Mesendoderm (in vitro differentiated cells): ENCODE measurements at regions not wholly inside any gene's neighbourhood (a gene's known extent, or its start where the extent isn't known, plus 50 kb on each side); places are given as distances from the start of the nearest gene placed in this dataset.
"Not testable (repeated sequence)": the region's sequence is repeated elsewhere in the genome, so short reads cannot be mapped to it uniquely, and the experiment has no call there.

Experiments used
- DNase-seq: peaks from one replicate; pipeline ENCODE4 v3.0.0; 2013
- H2AK5ac ChIP-seq: 2 replicates; pipeline ENCODE4 v1.6.1; 2013; ENCODE audit warnings: low read length, inconsistent platforms
- H2BK120ac ChIP-seq: 2 replicates; pipeline ENCODE4 v1.6.1; 2013; ENCODE audit warnings: low read depth, mild to moderate bottlenecking, low read length, moderate library complexity, mixed read lengths
- H2BK15ac ChIP-seq: replicated peaks from 2 replicates; pipeline ENCODE4 v1.6.1; 2013; ENCODE audit warnings: low read depth, mild to moderate bottlenecking, moderate library complexity
- H2BK5ac ChIP-seq: 2 replicates; pipeline ENCODE4 v1.6.1; 2013; ENCODE audit warnings: low read length, inconsistent platforms
- H3K18ac ChIP-seq: 2 replicates; pipeline ENCODE4 v1.6.1; 2013; ENCODE audit warnings: mild to moderate bottlenecking, low read length, mixed read lengths
- H3K23ac ChIP-seq: one replicate; pipeline ENCODE4 v1.6.1; 2013; ENCODE audit warnings: low read length
- H3K27ac ChIP-seq: 2 replicates; pipeline ENCODE4 v1.5.1; 2013; ENCODE audit warnings: low read depth, mild to moderate bottlenecking, inconsistent platforms, low read length, moderate library complexity
- H3K27me3 ChIP-seq: 2 replicates; pipeline ENCODE4 v1.6.1; 2013; ENCODE audit warnings: low read length, control low read depth, mild to moderate bottlenecking, inconsistent platforms; ENCODE audit not compliant: insufficient read depth, poor library complexity
- H3K36me3 ChIP-seq: 2 replicates; pipeline ENCODE4 v1.6.1; 2013; ENCODE audit warnings: low read length, inconsistent platforms; ENCODE audit not compliant: control insufficient read depth, insufficient read depth
- H3K4ac ChIP-seq: one replicate; pipeline ENCODE4 v1.6.1; 2013; ENCODE audit warnings: low read depth, mild to moderate bottlenecking, low read length, moderate library complexity
- H3K4me1 ChIP-seq: 2 replicates; pipeline ENCODE4 v1.6.1; 2013; ENCODE audit warnings: low read depth, low read length, inconsistent platforms; ENCODE audit not compliant: control insufficient read depth
- H3K4me2 ChIP-seq: 2 replicates; pipeline ENCODE4 v1.6.1; 2013; ENCODE audit warnings: low read length
- H3K4me3 ChIP-seq: 2 replicates; pipeline ENCODE4 v1.5.1; 2013; ENCODE audit warnings: mild to moderate bottlenecking, low read length
- H3K56ac ChIP-seq: one replicate; pipeline ENCODE4 v1.6.1; 2013; ENCODE audit warnings: low read length
- H3K79me1 ChIP-seq: 2 replicates; pipeline ENCODE4 v1.6.1; 2013; ENCODE audit warnings: low read length, inconsistent platforms
- H3K79me2 ChIP-seq: 2 replicates; pipeline ENCODE4 v1.6.1; 2013; ENCODE audit warnings: mild to moderate bottlenecking, low read length; ENCODE audit not compliant: control insufficient read depth, insufficient read depth
- H3K9ac ChIP-seq: 2 replicates; pipeline ENCODE4 v1.6.1; 2013; ENCODE audit warnings: low read length, inconsistent platforms
- H4K5ac ChIP-seq: one replicate; pipeline ENCODE4 v1.6.1; 2013; ENCODE audit warnings: low read length
- H4K8ac ChIP-seq: one replicate; pipeline ENCODE4 v1.6.1; 2013; ENCODE audit warnings: low read depth, mild to moderate bottlenecking, control low read depth, low read length, moderate library complexity
- WGBS: extraction: QIAGEN DNeasy Blood & Tissue Kit; methylation state at CpG from one replicate; pipeline ENCODE4 v1.1.7; 2013; ENCODE audit warnings: low lambda C conversion rate, missing lambda C conversion rate; ENCODE audit not compliant: insufficient coverage; ENCODE audit errors: extremely low coverage; 5-methylcytosine and 5-hydroxymethylcytosine counted together

GRCh38 chr3:191740712-191741111, 279.7 kb downstream of the PYDC2 start:
- WGBS: no CpG with 5 or more reads among the region's 2 CpGs
- no peak overlapping the region for H3K56ac ChIP-seq
- H3K18ac ChIP-seq: no peak overlapping the region

GRCh38 chr3:191741847-191742350, 280.9 kb downstream of the PYDC2 start:
- DNase-seq, H3K4me3 ChIP-seq, H2BK5ac ChIP-seq, H3K79me1 ChIP-seq, H2BK120ac ChIP-seq, H2BK15ac ChIP-seq, H3K23ac ChIP-seq, H3K27ac ChIP-seq, H3K4ac ChIP-seq, H3K9ac ChIP-seq, H4K8ac ChIP-seq, H3K4me1 ChIP-seq, H2AK5ac ChIP-seq, H4K5ac ChIP-seq, H3K18ac ChIP-seq, H3K36me3 ChIP-seq, H3K79me2 ChIP-seq, H3K56ac ChIP-seq, H3K27me3 ChIP-seq, H3K4me2 ChIP-seq: not testable (repeated sequence)
- no CpG with 5 or more reads among the region's 1 CpG for WGBS

More at GRCh38 chr3:191740712-191741111, 279.7 kb downstream of the PYDC2 start:
- H4K8ac ChIP-seq: no peak overlapping the region
- H3K4me2 ChIP-seq: no peak overlapping the region
- no peak overlapping the region for H3K23ac ChIP-seq
- H3K4me3 ChIP-seq: no peak overlapping the region
- H3K27me3 ChIP-seq: no peaks in the 10 kb centered on the region
- no peak overlapping the region for H3K9ac ChIP-seq
- no peak overlapping the region for H2BK15ac ChIP-seq
- H2BK5ac ChIP-seq: no peak overlapping the region
- no peaks in the 10 kb centered on the region for H3K79me2 ChIP-seq
- H2AK5ac ChIP-seq: no peak overlapping the region
- no peak overlapping the region for H4K5ac ChIP-seq
- H3K79me1 ChIP-seq: no peaks in the 10 kb centered on the region
- no peak overlapping the region for H3K4ac ChIP-seq
- no peaks in the 10 kb centered on the region for H3K36me3 ChIP-seq
- no peak overlapping the region for H3K27ac ChIP-seq
- no peak overlapping the region for H2BK120ac ChIP-seq
- no peak for DNase-seq
- no peaks in the 10 kb centered on the region for H3K4me1 ChIP-seq

- H2BK15ac ChIP-seq: no peak overlapping the region
- DNase-seq: no peak
- H4K8ac ChIP-seq: no peak overlapping the region
- H2BK120ac ChIP-seq: no peak overlapping the region
- H3K4me1 ChIP-seq: no peaks in the 10 kb centered on the region
- H3K27me3 ChIP-seq: no peaks in the 10 kb centered on the region
- no peaks in the 10 kb centered on the region for H3K36me3 ChIP-seq
- no peak overlapping the region for H3K56ac ChIP-seq
- no peak overlapping the region for H3K4me3 ChIP-seq
- no peak overlapping the region for H3K27ac ChIP-seq
- no peak overlapping the region for H2BK5ac ChIP-seq
- no CpG with 5 or more reads among the region's 11 CpGs for WGBS
- H3K79me1 ChIP-seq: no peaks in the 10 kb centered on the region
- H3K79me2 ChIP-seq: no peaks in the 10 kb centered on the region
- H3K4me2 ChIP-seq: no peak overlapping the region
- no peak overlapping the region for H3K23ac ChIP-seq
- no peak overlapping the region for H3K9ac ChIP-seq
- no peak overlapping the region for H4K5ac ChIP-seq
- H2AK5ac ChIP-seq: no peak overlapping the region
- no peak overlapping the region for H3K18ac ChIP-seq
- no peak overlapping the region for H3K4ac ChIP-seq
Measured at GRCh38 chr3:191743283-191743682, 282.3 kb downstream of the PYDC2 start.

- H3K79me2 ChIP-seq: no peaks in the 10 kb centered on the region
- no peak overlapping the region for H3K27ac ChIP-seq
- H2BK120ac ChIP-seq: no peak overlapping the region
- H2BK15ac ChIP-seq: no peak overlapping the region
- H3K56ac ChIP-seq: no peak overlapping the region
- no peaks in the 10 kb centered on the region for H3K36me3 ChIP-seq
- H3K4me1 ChIP-seq: no peaks in the 10 kb centered on the region
- H3K18ac ChIP-seq: no peak overlapping the region
- H3K27me3 ChIP-seq: no peaks in the 10 kb centered on the region
- H3K4me2 ChIP-seq: no peak overlapping the region
- no peak overlapping the region for H4K8ac ChIP-seq
- H3K23ac ChIP-seq: no peak overlapping the region
- no peak overlapping the region for H3K4ac ChIP-seq
- no peak overlapping the region for H3K9ac ChIP-seq
- H2BK5ac ChIP-seq: no peak overlapping the region
- no peak overlapping the region for H2AK5ac ChIP-seq
- no CpG with 5 or more reads among the region's 3 CpGs for WGBS
- no peak overlapping the region for H4K5ac ChIP-seq
- no peak for DNase-seq
- H3K79me1 ChIP-seq: no peaks in the 10 kb centered on the region
- no peak overlapping the region for H3K4me3 ChIP-seq
Measured at GRCh38 chr3:191750618-191751017, 289.7 kb downstream of the PYDC2 start.

GRCh38 chr3:191753196-191753595, 292.2 kb downstream of the PYDC2 start:
- no peaks in the 10 kb centered on the region for H3K36me3 ChIP-seq
- no peaks in the 10 kb centered on the region for H3K27me3 ChIP-seq
- H2BK120ac ChIP-seq: no peak overlapping the region
- no peaks in the 10 kb centered on the region for H3K79me1 ChIP-seq
- H4K8ac ChIP-seq: no peak overlapping the region
- no peak overlapping the region for H3K4ac ChIP-seq
- no peak overlapping the region for H3K23ac ChIP-seq
- H3K27ac ChIP-seq: no peak overlapping the region
- H3K18ac ChIP-seq: no peak overlapping the region
- H2AK5ac ChIP-seq: no peak overlapping the region
- WGBS: no CpG with 5 or more reads among the region's 3 CpGs
- no peak overlapping the region for H3K9ac ChIP-seq
- no peak overlapping the region for H4K5ac ChIP-seq
- no peak overlapping the region for H3K56ac ChIP-seq
- H3K4me1 ChIP-seq: no peaks in the 10 kb centered on the region
- no peaks in the 10 kb centered on the region for H3K79me2 ChIP-seq
- no peak overlapping the region for H2BK5ac ChIP-seq
- no peak overlapping the region for H2BK15ac ChIP-seq
- no peak overlapping the region for H3K4me3 ChIP-seq
- no peak overlapping the region for H3K4me2 ChIP-seq
- no peak for DNase-seq

- Histone ChIP-seq H3K23ac (no peak overlapping the region), H3K36me3 (no peaks in the 10 kb centered on the region), H3K18ac (no peak overlapping the region), H3K4me1 (no peaks in the 10 kb centered on the region), H2BK15ac (no peak overlapping the region), H3K4me3 (no peak overlapping the region), H3K9ac (no peak overlapping the region), H3K79me2 (no peaks in the 10 kb centered on the region), H4K5ac (no peak overlapping the region), H3K79me1 (no peaks in the 10 kb centered on the region), H4K8ac (no peak overlapping the region), H3K27me3 (no peaks in the 10 kb centered on the region), H3K4me2 (no peak overlapping the region), H3K56ac (no peak overlapping the region), H2AK5ac (no peak overlapping the region), H2BK5ac (no peak overlapping the region), H2BK120ac (no peak overlapping the region), H3K4ac (no peak overlapping the region), H3K27ac (no peak overlapping the region)
- WGBS: no CpG with 5 or more reads among the region's 2 CpGs
- no peak for DNase-seq
Measured at GRCh38 chr3:191761906-191762305, 300.9 kb downstream of the PYDC2 start.
